ENCODE measurements at regions not wholly inside any gene's neighbourhood (a gene's known extent, or its start where the extent isn't known, plus 50 kb on each side); places are given as distances from the start of the nearest gene placed in this dataset.

DNA sequence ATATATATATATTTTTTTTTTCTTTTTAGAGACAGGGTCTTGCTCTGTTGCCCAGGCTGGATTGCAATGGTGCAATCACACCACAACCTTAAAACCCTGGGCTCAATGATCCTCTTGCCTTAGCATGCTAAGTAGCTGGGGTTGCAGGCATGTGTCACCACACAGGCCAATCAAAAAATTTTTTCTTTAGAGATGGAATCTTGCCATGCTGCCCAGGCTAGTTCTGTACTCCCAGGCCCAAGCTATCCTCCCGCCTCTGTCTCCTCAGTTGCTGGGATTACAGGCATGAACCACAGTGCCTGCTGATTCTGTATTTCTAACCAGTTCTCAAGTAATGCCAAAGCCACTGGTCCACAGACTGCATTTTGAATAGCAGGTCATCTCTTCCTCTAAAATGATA lies 291.3 kb upstream of the ZPLD1 start:
- Mint-ChIP-seq H3K36me3 (ENCODE audit: low read depth, unreplicated experiment) (no peaks in the 10 kb centered on the region), H3K4me1 (ENCODE audit: unreplicated experiment) (peaks cover 3% of the 10 kb centered on the region), H3K4me3 (ENCODE audit: unreplicated experiment) (no peak overlapping the region), H3K9me3 (ENCODE audit: unreplicated experiment) (no peaks in the 10 kb centered on the region), H3K27me3 (ENCODE audit: unreplicated experiment) (no peaks in the 10 kb centered on the region), H3K27ac (ENCODE audit: unreplicated experiment) (no peak overlapping the region)
- no peak for DNase-seq (ENCODE audit: low spot score)
- TF ChIP-seq, protein P1, sequence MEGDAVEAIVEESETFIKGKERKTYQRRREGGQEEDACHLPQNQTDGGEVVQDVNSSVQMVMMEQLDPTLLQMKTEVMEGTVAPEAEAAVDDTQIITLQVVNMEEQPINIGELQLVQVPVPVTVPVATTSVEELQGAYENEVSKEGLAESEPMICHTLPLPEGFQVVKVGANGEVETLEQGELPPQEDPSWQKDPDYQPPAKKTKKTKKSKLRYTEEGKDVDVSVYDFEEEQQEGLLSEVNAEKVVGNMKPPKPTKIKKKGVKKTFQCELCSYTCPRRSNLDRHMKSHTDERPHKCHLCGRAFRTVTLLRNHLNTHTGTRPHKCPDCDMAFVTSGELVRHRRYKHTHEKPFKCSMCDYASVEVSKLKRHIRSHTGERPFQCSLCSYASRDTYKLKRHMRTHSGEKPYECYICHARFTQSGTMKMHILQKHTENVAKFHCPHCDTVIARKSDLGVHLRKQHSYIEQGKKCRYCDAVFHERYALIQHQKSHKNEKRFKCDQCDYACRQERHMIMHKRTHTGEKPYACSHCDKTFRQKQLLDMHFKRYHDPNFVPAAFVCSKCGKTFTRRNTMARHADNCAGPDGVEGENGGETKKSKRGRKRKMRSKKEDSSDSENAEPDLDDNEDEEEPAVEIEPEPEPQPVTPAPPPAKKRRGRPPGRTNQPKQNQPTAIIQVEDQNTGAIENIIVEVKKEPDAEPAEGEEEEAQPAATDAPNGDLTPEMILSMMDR (IDR thresholded peaks at IDR 0.05; ENCODE audit: unreplicated experiment): no peak

DNA sequence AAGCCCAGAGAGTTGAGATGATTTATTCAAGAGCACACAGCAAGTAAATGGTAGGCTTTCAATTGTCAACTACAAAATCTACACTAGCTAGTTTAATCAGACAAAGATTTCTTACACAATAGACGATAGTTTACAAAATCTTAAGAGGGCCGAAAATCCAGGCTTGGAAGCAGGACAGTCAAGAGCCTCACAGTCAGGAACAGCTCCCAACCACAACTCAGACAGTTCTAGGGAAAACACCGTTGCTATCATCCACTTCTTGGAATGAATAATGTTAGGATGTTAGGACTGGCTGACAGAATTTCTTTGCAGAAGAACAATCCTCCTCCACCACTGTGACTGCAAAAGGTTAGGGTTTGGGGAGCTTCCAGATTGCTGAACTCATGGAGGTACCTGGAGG lies 290.8 kb upstream of the ZPLD1 start:
- no peak overlapping the region for H3K4me3 Mint-ChIP-seq (ENCODE audit: unreplicated experiment)
- H3K9me3 Mint-ChIP-seq (ENCODE audit: unreplicated experiment): no peaks in the 10 kb centered on the region
- H3K27me3 Mint-ChIP-seq (ENCODE audit: unreplicated experiment): no peaks in the 10 kb centered on the region
- peaks cover 3% of the 10 kb centered on the region for H3K4me1 Mint-ChIP-seq (ENCODE audit: unreplicated experiment)
- H3K27ac Mint-ChIP-seq (ENCODE audit: unreplicated experiment): no peak overlapping the region
- TF ChIP-seq, protein P1 (IDR thresholded peaks at IDR 0.05; ENCODE audit: unreplicated experiment): no peak
- DNase-seq (ENCODE audit: low spot score): no peak
- H3K36me3 Mint-ChIP-seq (ENCODE audit: low read depth, unreplicated experiment): no peaks in the 10 kb centered on the region

DNA sequence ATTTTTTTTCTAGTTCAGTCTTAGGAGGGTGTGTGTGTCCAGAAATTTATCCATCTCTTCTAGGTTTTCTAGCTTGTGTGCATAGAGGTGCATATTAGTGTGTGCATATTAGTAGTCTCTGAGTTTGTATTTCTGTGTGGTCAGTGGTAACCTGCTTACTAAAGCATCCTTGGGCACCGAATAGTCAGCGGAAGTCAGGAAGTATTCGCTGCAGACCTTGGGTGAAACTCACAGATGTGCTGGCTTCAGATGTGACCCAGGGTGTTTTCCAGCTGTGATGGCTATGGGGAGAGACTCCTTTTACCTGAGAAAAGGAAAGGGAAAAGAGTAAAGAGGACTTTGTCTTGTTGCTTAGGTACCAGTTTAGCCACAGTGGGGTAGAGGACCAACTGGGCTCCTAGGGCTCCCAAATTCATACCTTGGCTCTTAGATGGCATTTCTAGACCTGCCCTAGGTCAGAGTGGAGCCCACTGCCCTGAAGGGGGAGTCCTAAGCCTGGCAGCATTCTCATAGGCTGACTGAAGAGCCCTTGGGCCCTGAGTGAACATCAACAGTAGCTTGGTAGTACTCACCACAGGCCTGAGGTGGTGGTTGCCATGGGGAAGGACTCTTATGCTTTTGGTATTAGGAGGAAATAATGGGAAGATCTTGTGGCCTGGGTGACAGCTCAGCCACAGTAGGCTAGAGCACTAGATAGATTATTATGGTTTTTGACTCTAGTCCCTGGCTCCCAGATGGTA lies 286.0 kb upstream of the ZPLD1 start:
- Mint-ChIP-seq H3K4me3 (ENCODE audit: unreplicated experiment) (no peak overlapping the region), H3K27ac (ENCODE audit: unreplicated experiment) (no peak overlapping the region), H3K27me3 (ENCODE audit: unreplicated experiment) (no peaks in the 10 kb centered on the region), H3K36me3 (ENCODE audit: low read depth, unreplicated experiment) (no peaks in the 10 kb centered on the region), H3K4me1 (ENCODE audit: unreplicated experiment) (no peaks in the 10 kb centered on the region), H3K9me3 (ENCODE audit: unreplicated experiment) (no peaks in the 10 kb centered on the region)
- no peak for DNase-seq (ENCODE audit: low spot score)
- TF ChIP-seq, protein P1 (IDR thresholded peaks at IDR 0.05; ENCODE audit: unreplicated experiment): no peak

GRCh38 chr3:102151935-102152334 lies 282.9 kb upstream of the ZPLD1 start:
- no peaks in the 10 kb centered on the region for H3K4me1 Mint-ChIP-seq (ENCODE audit: unreplicated experiment)
- H3K36me3 Mint-ChIP-seq (ENCODE audit: low read depth, unreplicated experiment): no peaks in the 10 kb centered on the region
- H3K9me3 Mint-ChIP-seq (ENCODE audit: unreplicated experiment): no peaks in the 10 kb centered on the region
- no peaks in the 10 kb centered on the region for H3K27me3 Mint-ChIP-seq (ENCODE audit: unreplicated experiment)
- DNase-seq (ENCODE audit: low spot score): no peak
- no peak overlapping the region for H3K4me3 Mint-ChIP-seq (ENCODE audit: unreplicated experiment)
- no peak overlapping the region for H3K27ac Mint-ChIP-seq (ENCODE audit: unreplicated experiment)
- TF ChIP-seq, protein P1 (IDR thresholded peaks at IDR 0.05; ENCODE audit: unreplicated experiment): no peak

GRCh38 chr3:102156426-102156825 lies 278.4 kb upstream of the ZPLD1 start:
- H3K4me3 Mint-ChIP-seq (ENCODE audit: unreplicated experiment): no peak overlapping the region
- H3K27ac Mint-ChIP-seq (ENCODE audit: unreplicated experiment): no peak overlapping the region
- DNase-seq (ENCODE audit: low spot score): no peak
- TF ChIP-seq, protein P1 (IDR thresholded peaks at IDR 0.05; ENCODE audit: unreplicated experiment): no peak
- H3K27me3 Mint-ChIP-seq (ENCODE audit: unreplicated experiment): no peaks in the 10 kb centered on the region
- no peaks in the 10 kb centered on the region for H3K4me1 Mint-ChIP-seq (ENCODE audit: unreplicated experiment)
- H3K36me3 Mint-ChIP-seq (ENCODE audit: low read depth, unreplicated experiment): no peaks in the 10 kb centered on the region
- no peaks in the 10 kb centered on the region for H3K9me3 Mint-ChIP-seq (ENCODE audit: unreplicated experiment)
